ENCODE measurements at regions not wholly inside any gene's neighbourhood (a gene's known extent, or its start where the extent isn't known, plus 50 kb on each side); places are given as distances from the start of the nearest gene placed in this dataset.

GRCh38 chr3:162605651-162606204 lies 1109.1 kb downstream of the OTOL1 start:
- H3K79me1 ChIP-seq (ENCODE audit: low read length), result no peaks in the 10 kb centered on the region
- no peak overlapping the region for H3K27ac ChIP-seq (ENCODE audit: low read depth, low read length)
- H3K4me1 ChIP-seq (ENCODE audit: control insufficient read depth, low read depth, low read length), result no peaks in the 10 kb centered on the region
- WGBS (ENCODE audit: extremely low coverage, insufficient coverage, low lambda C conversion rate), result no CpG with 5 or more reads among the region's 4 CpGs
- H3K56ac ChIP-seq (ENCODE audit: low read length), result no peak overlapping the region
- no peaks in the 10 kb centered on the region for H3K79me2 ChIP-seq (ENCODE audit: control insufficient read depth, insufficient read depth, low read length)
- H2BK120ac ChIP-seq (ENCODE audit: low read depth, low read length), result no peak overlapping the region
- no peak overlapping the region for H3K23ac ChIP-seq (ENCODE audit: low read length)
- H3K18ac ChIP-seq (ENCODE audit: low read length), result no peak overlapping the region
- no peaks in the 10 kb centered on the region for H3K36me3 ChIP-seq (ENCODE audit: control insufficient read depth, insufficient read depth, low read length)
- no peak overlapping the region for H3K4me2 ChIP-seq (ENCODE audit: low read length)
- DNase-seq, result no peak
- no peak overlapping the region for H3K9ac ChIP-seq (ENCODE audit: low read length)
- no peak overlapping the region for H4K8ac ChIP-seq (ENCODE audit: low read depth, low read length)
- H2AK5ac ChIP-seq (ENCODE audit: low read length), result no peak overlapping the region
- H3K27me3 ChIP-seq (ENCODE audit: insufficient read depth, low read length, poor library complexity), result no peaks in the 10 kb centered on the region
- H2BK5ac ChIP-seq (ENCODE audit: low read length), result no peak overlapping the region
- H3K4ac ChIP-seq (ENCODE audit: low read depth, low read length), result no peak overlapping the region
- H3K4me3 ChIP-seq (ENCODE audit: low read length), result no peak overlapping the region
- no peak overlapping the region for H2BK15ac ChIP-seq (replicated peaks; ENCODE audit: low read depth)
- H4K5ac ChIP-seq (ENCODE audit: low read length), result no peak overlapping the region

GRCh38 chr3:162610261-162610660 lies 1113.7 kb downstream of the OTOL1 start:
- Histone ChIP-seq H2BK120ac (ENCODE audit: low read depth, low read length) (no peak overlapping the region), H3K4ac (ENCODE audit: low read depth, low read length) (no peak overlapping the region), H3K36me3 (ENCODE audit: control insufficient read depth, insufficient read depth, low read length) (no peaks in the 10 kb centered on the region), H3K18ac (ENCODE audit: low read length) (no peak overlapping the region), H3K79me1 (ENCODE audit: low read length) (no peaks in the 10 kb centered on the region), H2AK5ac (ENCODE audit: low read length) (no peak overlapping the region), H4K8ac (ENCODE audit: low read depth, low read length) (no peak overlapping the region), H3K27ac (ENCODE audit: low read depth, low read length) (no peak overlapping the region), H3K56ac (ENCODE audit: low read length) (no peak overlapping the region), H3K23ac (ENCODE audit: low read length) (no peak overlapping the region), H2BK15ac (replicated peaks; ENCODE audit: low read depth) (no peak overlapping the region), H2BK5ac (ENCODE audit: low read length) (no peak overlapping the region), H4K5ac (ENCODE audit: low read length) (no peak overlapping the region), H3K4me1 (ENCODE audit: control insufficient read depth, low read depth, low read length) (no peaks in the 10 kb centered on the region), H3K27me3 (ENCODE audit: insufficient read depth, low read length, poor library complexity) (no peaks in the 10 kb centered on the region), H3K9ac (ENCODE audit: low read length) (no peak overlapping the region), H3K4me2 (ENCODE audit: low read length) (no peak overlapping the region), H3K79me2 (ENCODE audit: control insufficient read depth, insufficient read depth, low read length) (no peaks in the 10 kb centered on the region), H3K4me3 (ENCODE audit: low read length) (no peak overlapping the region)
- WGBS (ENCODE audit: extremely low coverage, insufficient coverage, low lambda C conversion rate), result no CpG with 5 or more reads among the region's 2 CpGs
- peak; percentile 72 for DNase-seq

GRCh38 chr3:162612991-162613390 lies 1116.4 kb downstream of the OTOL1 start:
- no peak for DNase-seq
- Histone ChIP-seq H3K4me2 (ENCODE audit: low read length) (no peak overlapping the region), H3K4me3 (ENCODE audit: low read length) (no peak overlapping the region), H3K27me3 (ENCODE audit: insufficient read depth, low read length, poor library complexity) (no peaks in the 10 kb centered on the region), H3K18ac (ENCODE audit: low read length) (no peak overlapping the region), H3K56ac (ENCODE audit: low read length) (no peak overlapping the region), H2BK5ac (ENCODE audit: low read length) (no peak overlapping the region), H3K9ac (ENCODE audit: low read length) (no peak overlapping the region), H2BK120ac (ENCODE audit: low read depth, low read length) (no peak overlapping the region), H3K27ac (ENCODE audit: low read depth, low read length) (no peak overlapping the region), H3K4me1 (ENCODE audit: control insufficient read depth, low read depth, low read length) (no peaks in the 10 kb centered on the region), H3K4ac (ENCODE audit: low read depth, low read length) (no peak overlapping the region), H2AK5ac (ENCODE audit: low read length) (no peak overlapping the region), H3K36me3 (ENCODE audit: control insufficient read depth, insufficient read depth, low read length) (no peaks in the 10 kb centered on the region), H4K8ac (ENCODE audit: low read depth, low read length) (no peak overlapping the region), H2BK15ac (replicated peaks; ENCODE audit: low read depth) (no peak overlapping the region), H3K79me1 (ENCODE audit: low read length) (no peaks in the 10 kb centered on the region), H4K5ac (ENCODE audit: low read length) (no peak overlapping the region), H3K23ac (ENCODE audit: low read length) (no peak overlapping the region), H3K79me2 (ENCODE audit: control insufficient read depth, insufficient read depth, low read length) (no peaks in the 10 kb centered on the region)
- WGBS (ENCODE audit: extremely low coverage, insufficient coverage, low lambda C conversion rate), result no CpG with 5 or more reads among the region's 2 CpGs

- no peaks in the 10 kb centered on the region for H3K79me2 ChIP-seq (ENCODE audit: control insufficient read depth, insufficient read depth, low read length)
- no peak overlapping the region for H3K27ac ChIP-seq (ENCODE audit: low read depth, low read length)
- H2BK5ac ChIP-seq (ENCODE audit: low read length), result no peak overlapping the region
- H2BK15ac ChIP-seq (replicated peaks; ENCODE audit: low read depth), result no peak overlapping the region
- H3K4me2 ChIP-seq (ENCODE audit: low read length), result no peak overlapping the region
- H3K56ac ChIP-seq (ENCODE audit: low read length), result no peak overlapping the region
- H4K5ac ChIP-seq (ENCODE audit: low read length), result no peak overlapping the region
- no peak overlapping the region for H2AK5ac ChIP-seq (ENCODE audit: low read length)
- H3K4ac ChIP-seq (ENCODE audit: low read depth, low read length), result no peak overlapping the region
- no peak overlapping the region for H4K8ac ChIP-seq (ENCODE audit: low read depth, low read length)
- no peak overlapping the region for H3K4me3 ChIP-seq (ENCODE audit: low read length)
- no peak overlapping the region for H3K18ac ChIP-seq (ENCODE audit: low read length)
- no peaks in the 10 kb centered on the region for H3K27me3 ChIP-seq (ENCODE audit: insufficient read depth, low read length, poor library complexity)
- H3K4me1 ChIP-seq (ENCODE audit: control insufficient read depth, low read depth, low read length), result no peaks in the 10 kb centered on the region
- H3K9ac ChIP-seq (ENCODE audit: low read length), result no peak overlapping the region
- no peak overlapping the region for H2BK120ac ChIP-seq (ENCODE audit: low read depth, low read length)
- no peak for DNase-seq
- no peak overlapping the region for H3K23ac ChIP-seq (ENCODE audit: low read length)
- H3K36me3 ChIP-seq (ENCODE audit: control insufficient read depth, insufficient read depth, low read length), result no peaks in the 10 kb centered on the region
- no peaks in the 10 kb centered on the region for H3K79me1 ChIP-seq (ENCODE audit: low read length)
Observed at GRCh38 chr3:162626172-162626571, 1129.6 kb downstream of the OTOL1 start.

GRCh38 chr3:162628531-162628930 lies 1131.9 kb downstream of the OTOL1 start:
- H3K79me2 ChIP-seq (ENCODE audit: control insufficient read depth, insufficient read depth, low read length), result no peaks in the 10 kb centered on the region
- no peak for DNase-seq
- no peak overlapping the region for H3K56ac ChIP-seq (ENCODE audit: low read length)
- H2BK120ac ChIP-seq (ENCODE audit: low read depth, low read length), result no peak overlapping the region
- H2AK5ac ChIP-seq (ENCODE audit: low read length), result no peak overlapping the region
- no peak overlapping the region for H2BK15ac ChIP-seq (replicated peaks; ENCODE audit: low read depth)
- no peak overlapping the region for H3K23ac ChIP-seq (ENCODE audit: low read length)
- no peaks in the 10 kb centered on the region for H3K4me1 ChIP-seq (ENCODE audit: control insufficient read depth, low read depth, low read length)
- no peaks in the 10 kb centered on the region for H3K27me3 ChIP-seq (ENCODE audit: insufficient read depth, low read length, poor library complexity)
- H3K4ac ChIP-seq (ENCODE audit: low read depth, low read length), result no peak overlapping the region
- no CpG with 5 or more reads among the region's 3 CpGs for WGBS (ENCODE audit: extremely low coverage, insufficient coverage, low lambda C conversion rate)
- no peak overlapping the region for H4K8ac ChIP-seq (ENCODE audit: low read depth, low read length)
- no peak overlapping the region for H3K4me2 ChIP-seq (ENCODE audit: low read length)
- H3K4me3 ChIP-seq (ENCODE audit: low read length), result no peak overlapping the region
- no peak overlapping the region for H3K18ac ChIP-seq (ENCODE audit: low read length)
- H3K36me3 ChIP-seq (ENCODE audit: control insufficient read depth, insufficient read depth, low read length), result no peaks in the 10 kb centered on the region
- H3K27ac ChIP-seq (ENCODE audit: low read depth, low read length), result no peak overlapping the region
- H4K5ac ChIP-seq (ENCODE audit: low read length), result no peak overlapping the region
- no peaks in the 10 kb centered on the region for H3K79me1 ChIP-seq (ENCODE audit: low read length)
- H2BK5ac ChIP-seq (ENCODE audit: low read length), result no peak overlapping the region
- H3K9ac ChIP-seq (ENCODE audit: low read length), result no peak overlapping the region

- no peak overlapping the region for H4K8ac ChIP-seq (ENCODE audit: low read depth, low read length)
- no peaks in the 10 kb centered on the region for H3K79me2 ChIP-seq (ENCODE audit: control insufficient read depth, insufficient read depth, low read length)
- H3K79me1 ChIP-seq (ENCODE audit: low read length), result no peaks in the 10 kb centered on the region
- H3K4me3 ChIP-seq (ENCODE audit: low read length), result no peak overlapping the region
- DNase-seq, result peak; percentile 57
- H3K4me1 ChIP-seq (ENCODE audit: control insufficient read depth, low read depth, low read length), result no peaks in the 10 kb centered on the region
- no peak overlapping the region for H3K27ac ChIP-seq (ENCODE audit: low read depth, low read length)
- no peak overlapping the region for H2BK120ac ChIP-seq (ENCODE audit: low read depth, low read length)
- no peak overlapping the region for H3K18ac ChIP-seq (ENCODE audit: low read length)
- H2BK5ac ChIP-seq (ENCODE audit: low read length), result no peak overlapping the region
- H2AK5ac ChIP-seq (ENCODE audit: low read length), result no peak overlapping the region
- no peaks in the 10 kb centered on the region for H3K36me3 ChIP-seq (ENCODE audit: control insufficient read depth, insufficient read depth, low read length)
- no peak overlapping the region for H3K4ac ChIP-seq (ENCODE audit: low read depth, low read length)
- no peak overlapping the region for H3K56ac ChIP-seq (ENCODE audit: low read length)
- no peak overlapping the region for H3K9ac ChIP-seq (ENCODE audit: low read length)
- no peak overlapping the region for H3K23ac ChIP-seq (ENCODE audit: low read length)
- H4K5ac ChIP-seq (ENCODE audit: low read length), result no peak overlapping the region
- no peaks in the 10 kb centered on the region for H3K27me3 ChIP-seq (ENCODE audit: insufficient read depth, low read length, poor library complexity)
- no peak overlapping the region for H2BK15ac ChIP-seq (replicated peaks; ENCODE audit: low read depth)
- no peak overlapping the region for H3K4me2 ChIP-seq (ENCODE audit: low read length)
Observed at GRCh38 chr3:162629372-162629771, 1132.8 kb downstream of the OTOL1 start.
